SK-N-SH (cell line): ENCODE measurements at regions not wholly inside any gene's neighbourhood (a gene's known extent, or its start where the extent isn't known, plus 50 kb on each side); places are given as distances from the start of the nearest gene placed in this dataset.

Source experiments
- EP300 ChIP-seq, 2 experiments: IDR thresholded peaks; 2 replicates each; pipeline versions ENCODE4 v1.4.0 to v1.6.1; 2012; ENCODE audit warnings: borderline replicate concordance in 1 of 2, low read depth in 1 of 2, low read length in 1 of 2
- EZH2phosphoT487 ChIP-seq: fragments of 200-600 bp; sonication (generic); IDR thresholded peaks from 2 replicates; pipeline ENCODE4 v1.6.1; 2017; ENCODE audit warnings: low read depth, mixed run types, mild to moderate bottlenecking, antibody characterized with exemption, moderate library complexity, borderline replicate concordance
- POLR2AphosphoS5 ChIP-seq: IDR thresholded peaks from 2 replicates; pipeline ENCODE4 v1.6.1; 2012; ENCODE audit warnings: low read depth, low read length
- SIN3A ChIP-seq: IDR thresholded peaks from 2 replicates; pipeline ENCODE4 v1.6.1; 2012; ENCODE audit warnings: low read depth, mild to moderate bottlenecking, low read length, moderate library complexity, borderline replicate concordance
- TF ChIP-seq, protein P1 (sequence below): fragments of 200-600 bp; sonication (generic); IDR thresholded peaks from 2 replicates; pipeline ENCODE4 v1.6.1; 2017; ENCODE audit warnings: antibody characterized with exemption, mild to moderate bottlenecking, moderate library complexity
- TF ChIP-seq, protein P2 (sequence below): IDR thresholded peaks from 2 replicates; pipeline ENCODE4 v1.6.1; 2012; ENCODE audit warnings: mild to moderate bottlenecking, low read depth, low read length, moderate library complexity

DNA sequence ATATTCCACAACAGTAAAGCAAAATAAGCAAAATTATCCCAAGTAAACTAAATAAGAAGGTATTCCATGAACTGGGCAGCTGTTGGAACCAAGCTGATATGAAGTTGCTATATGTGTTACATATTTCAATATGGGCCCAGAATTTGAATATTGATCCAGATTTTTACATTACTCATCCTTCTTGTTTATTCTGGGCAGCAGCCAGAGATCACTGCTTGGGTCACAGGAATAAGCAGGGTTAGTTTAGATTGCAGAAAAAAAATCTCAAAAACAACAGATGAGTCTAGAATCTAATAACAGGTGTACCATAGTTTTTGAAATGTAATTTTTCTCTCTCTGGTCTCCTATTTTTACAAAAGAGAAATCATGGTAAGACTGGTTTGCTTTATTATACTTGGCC lies 171.5 kb upstream of the NAMPT start:
- TF ChIP-seq EZH2phosphoT487 (no peak), SIN3A (no peak), EP300 (IDR thresholded peaks at IDR 0.05; ENCODE audit: borderline replicate concordance in 1 of 2, low read depth in 1 of 2, low read length in 1 of 2) (no peak), POLR2AphosphoS5 (no peak)
- TF ChIP-seq, protein P1, sequence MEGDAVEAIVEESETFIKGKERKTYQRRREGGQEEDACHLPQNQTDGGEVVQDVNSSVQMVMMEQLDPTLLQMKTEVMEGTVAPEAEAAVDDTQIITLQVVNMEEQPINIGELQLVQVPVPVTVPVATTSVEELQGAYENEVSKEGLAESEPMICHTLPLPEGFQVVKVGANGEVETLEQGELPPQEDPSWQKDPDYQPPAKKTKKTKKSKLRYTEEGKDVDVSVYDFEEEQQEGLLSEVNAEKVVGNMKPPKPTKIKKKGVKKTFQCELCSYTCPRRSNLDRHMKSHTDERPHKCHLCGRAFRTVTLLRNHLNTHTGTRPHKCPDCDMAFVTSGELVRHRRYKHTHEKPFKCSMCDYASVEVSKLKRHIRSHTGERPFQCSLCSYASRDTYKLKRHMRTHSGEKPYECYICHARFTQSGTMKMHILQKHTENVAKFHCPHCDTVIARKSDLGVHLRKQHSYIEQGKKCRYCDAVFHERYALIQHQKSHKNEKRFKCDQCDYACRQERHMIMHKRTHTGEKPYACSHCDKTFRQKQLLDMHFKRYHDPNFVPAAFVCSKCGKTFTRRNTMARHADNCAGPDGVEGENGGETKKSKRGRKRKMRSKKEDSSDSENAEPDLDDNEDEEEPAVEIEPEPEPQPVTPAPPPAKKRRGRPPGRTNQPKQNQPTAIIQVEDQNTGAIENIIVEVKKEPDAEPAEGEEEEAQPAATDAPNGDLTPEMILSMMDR, result no peak
- TF ChIP-seq, protein P2, sequence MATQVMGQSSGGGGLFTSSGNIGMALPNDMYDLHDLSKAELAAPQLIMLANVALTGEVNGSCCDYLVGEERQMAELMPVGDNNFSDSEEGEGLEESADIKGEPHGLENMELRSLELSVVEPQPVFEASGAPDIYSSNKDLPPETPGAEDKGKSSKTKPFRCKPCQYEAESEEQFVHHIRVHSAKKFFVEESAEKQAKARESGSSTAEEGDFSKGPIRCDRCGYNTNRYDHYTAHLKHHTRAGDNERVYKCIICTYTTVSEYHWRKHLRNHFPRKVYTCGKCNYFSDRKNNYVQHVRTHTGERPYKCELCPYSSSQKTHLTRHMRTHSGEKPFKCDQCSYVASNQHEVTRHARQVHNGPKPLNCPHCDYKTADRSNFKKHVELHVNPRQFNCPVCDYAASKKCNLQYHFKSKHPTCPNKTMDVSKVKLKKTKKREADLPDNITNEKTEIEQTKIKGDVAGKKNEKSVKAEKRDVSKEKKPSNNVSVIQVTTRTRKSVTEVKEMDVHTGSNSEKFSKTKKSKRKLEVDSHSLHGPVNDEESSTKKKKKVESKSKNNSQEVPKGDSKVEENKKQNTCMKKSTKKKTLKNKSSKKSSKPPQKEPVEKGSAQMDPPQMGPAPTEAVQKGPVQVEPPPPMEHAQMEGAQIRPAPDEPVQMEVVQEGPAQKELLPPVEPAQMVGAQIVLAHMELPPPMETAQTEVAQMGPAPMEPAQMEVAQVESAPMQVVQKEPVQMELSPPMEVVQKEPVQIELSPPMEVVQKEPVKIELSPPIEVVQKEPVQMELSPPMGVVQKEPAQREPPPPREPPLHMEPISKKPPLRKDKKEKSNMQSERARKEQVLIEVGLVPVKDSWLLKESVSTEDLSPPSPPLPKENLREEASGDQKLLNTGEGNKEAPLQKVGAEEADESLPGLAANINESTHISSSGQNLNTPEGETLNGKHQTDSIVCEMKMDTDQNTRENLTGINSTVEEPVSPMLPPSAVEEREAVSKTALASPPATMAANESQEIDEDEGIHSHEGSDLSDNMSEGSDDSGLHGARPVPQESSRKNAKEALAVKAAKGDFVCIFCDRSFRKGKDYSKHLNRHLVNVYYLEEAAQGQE, result no peak
